Panc1 (cell line): ENCODE measurements at regions not wholly inside any gene's neighbourhood (a gene's known extent, or its start where the extent isn't known, plus 50 kb on each side); places are given as distances from the start of the nearest gene placed in this dataset.

ENCODE experiments used
- ATAC-seq: fragments of 200-7000 bp; cut with Tn5 transposase; 2 replicates; pipeline ENCODE4 v1.9.1; 2020; ENCODE audit warnings: mild to moderate bottlenecking, moderate library complexity
- BruUV-seq: library from RNA; stranded (reverse); fragments of 400-500 nt; replicated peaks from 2 replicates; lab custom pipeline; 2021; lab: Mats Ljungman, UMichigan
- CTCF ChIA-PET: fragments of 300-600 bp; sonication (Branson Sonifier 250); formaldehyde crosslinking; loops from one replicate; lab custom pipeline; 2022; ENCODE audit warnings: antibody characterized with exemption; lab: Charles Lee
- POLR2A ChIA-PET: fragments of 300-600 bp; sonication (Branson Sonifier 250); formaldehyde crosslinking; loops from one replicate; lab custom pipeline; 2022; ENCODE audit warnings: antibody characterized with exemption; lab: Charles Lee
- DNase-seq: peaks from one replicate; pipeline ENCODE4 v3.0.0-alpha.2; 2010; ENCODE audit warnings: low read depth, low spot score
- H3K27ac ChIP-seq: 2 replicates; pipeline ENCODE4 v1.5.1; 2011; ENCODE audit warnings: mild to moderate bottlenecking, low read length, inconsistent platforms
- H3K27me3 ChIP-seq: fragments of 200-500 bp; sonication (Bioruptor generic); 2 replicates; pipeline ENCODE4 v1.6.0; 2014; ENCODE audit warnings: low read length, inconsistent platforms; ENCODE audit not compliant: control insufficient read depth, insufficient read depth
- H3K36me3 ChIP-seq: fragments of 200-500 bp; sonication (Bioruptor generic); 2 replicates; pipeline ENCODE4 v1.5.1; 2014; ENCODE audit warnings: inconsistent platforms, mild to moderate bottlenecking, low read length, moderate library complexity; ENCODE audit not compliant: control insufficient read depth, insufficient read depth
- H3K4me1 ChIP-seq: 2 replicates; pipeline ENCODE4 v1.5.1; 2011; ENCODE audit warnings: inconsistent platforms, mild to moderate bottlenecking, low read length, moderate library complexity; ENCODE audit not compliant: control insufficient read depth, insufficient read depth
- H3K4me3 ChIP-seq, 2 experiments: 2 replicates each; pipeline ENCODE4 v1.5.1; 2011 to 2012; ENCODE audit warnings: low read depth in 2 of 2, low read length in 2 of 2, mild to moderate bottlenecking in 2 of 2, inconsistent platforms in 1 of 2, moderate library complexity in 1 of 2
- H3K9me3 ChIP-seq: fragments of 200-500 bp; sonication (Bioruptor generic); 2 replicates; pipeline ENCODE4 v1.5.1; 2014; ENCODE audit warnings: low read depth, mild to moderate bottlenecking, inconsistent platforms, low read length, moderate library complexity; ENCODE audit not compliant: control insufficient read depth, insufficient read depth
- POLR2AphosphoS5 ChIP-seq: IDR thresholded peaks from 2 replicates; pipeline ENCODE4 v1.6.1; 2012; ENCODE audit warnings: mild to moderate bottlenecking, low read depth, low read length, moderate library complexity
- SIN3A ChIP-seq: IDR thresholded peaks from 2 replicates; pipeline ENCODE4 v1.6.1; 2012; ENCODE audit warnings: low read depth, mild to moderate bottlenecking, low read length, moderate library complexity, borderline replicate concordance; ENCODE audit not compliant: insufficient read depth
- TCF7L2 ChIP-seq: IDR thresholded peaks from 2 replicates; pipeline ENCODE4 v1.6.1; 2011; ENCODE audit warnings: mild to moderate bottlenecking, low read depth, low read length, inconsistent platforms
- in situ Hi-C: cut with HindIII; loops from 2 replicates; pipeline ENCODE4 v1.10.0; 2016; ENCODE audit warnings: low sequenced_read_pairs, low pct_unique_long_range_greater_than_20kb
- intact Hi-C: fragments of 100-400 bp; cut with micrococcal nuclease; formaldehyde crosslinking; loops from one replicate; pipeline ENCODE4 v1.10.0; 2022; ENCODE audit not compliant: unreplicated experiment
- TF ChIP-seq, protein P1 (sequence below), 2 experiments: IDR thresholded peaks; 2 replicates each; pipeline ENCODE4 v1.6.1; 2011 to 2012; ENCODE audit warnings: low read depth in 2 of 2, control low read depth in 1 of 2, low read length in 1 of 2, mild to moderate bottlenecking in 1 of 2, moderate library complexity in 1 of 2; ENCODE audit not compliant: insufficient read depth in 1 of 2
- TF ChIP-seq, protein P2 (sequence below): fragments of 450-650 bp; IDR thresholded peaks from 2 replicates; pipeline ENCODE4 v1.5.1; 2017; ENCODE audit warnings: mild to moderate bottlenecking

DNA sequence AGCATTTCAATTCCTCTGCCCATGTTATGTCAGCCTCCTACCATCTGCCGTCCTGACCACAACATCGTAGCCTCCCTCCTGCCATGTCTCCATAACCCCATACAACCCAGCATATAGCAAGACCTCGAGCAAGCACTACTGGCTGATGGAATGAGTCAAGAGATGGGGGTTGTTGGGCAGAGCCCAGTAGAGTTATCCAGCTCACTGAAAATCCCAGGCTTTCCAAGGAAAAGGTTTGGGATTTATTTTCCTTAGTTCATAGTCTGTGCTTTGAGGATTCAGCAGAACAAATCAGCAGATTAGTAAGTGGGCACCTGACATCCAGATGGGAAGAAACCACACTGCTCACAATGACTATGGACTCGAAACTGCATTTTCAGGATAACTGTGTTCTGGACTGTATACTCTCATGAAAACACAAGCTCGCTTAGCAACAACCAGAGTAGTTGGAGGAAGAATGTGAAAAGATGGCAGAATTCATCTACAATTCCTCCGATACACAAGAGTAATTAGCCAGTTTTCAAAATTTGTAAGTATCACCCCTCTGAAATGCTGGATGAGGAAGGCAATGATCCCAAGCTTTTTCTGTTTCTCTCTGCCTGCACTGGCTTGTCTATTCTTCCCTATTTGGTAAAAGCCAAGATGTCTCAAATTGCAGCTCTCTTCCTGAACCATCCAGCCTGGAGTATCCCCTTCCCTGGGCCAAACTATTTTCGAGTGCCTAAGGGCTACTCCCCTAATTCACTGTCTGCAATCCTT lies 186.2 kb upstream of the TBL1X start:
- H3K4me3 ChIP-seq, result no peak overlapping the region
- no peaks in the 10 kb centered on the region for H3K9me3 ChIP-seq
- TF ChIP-seq, protein P1, sequence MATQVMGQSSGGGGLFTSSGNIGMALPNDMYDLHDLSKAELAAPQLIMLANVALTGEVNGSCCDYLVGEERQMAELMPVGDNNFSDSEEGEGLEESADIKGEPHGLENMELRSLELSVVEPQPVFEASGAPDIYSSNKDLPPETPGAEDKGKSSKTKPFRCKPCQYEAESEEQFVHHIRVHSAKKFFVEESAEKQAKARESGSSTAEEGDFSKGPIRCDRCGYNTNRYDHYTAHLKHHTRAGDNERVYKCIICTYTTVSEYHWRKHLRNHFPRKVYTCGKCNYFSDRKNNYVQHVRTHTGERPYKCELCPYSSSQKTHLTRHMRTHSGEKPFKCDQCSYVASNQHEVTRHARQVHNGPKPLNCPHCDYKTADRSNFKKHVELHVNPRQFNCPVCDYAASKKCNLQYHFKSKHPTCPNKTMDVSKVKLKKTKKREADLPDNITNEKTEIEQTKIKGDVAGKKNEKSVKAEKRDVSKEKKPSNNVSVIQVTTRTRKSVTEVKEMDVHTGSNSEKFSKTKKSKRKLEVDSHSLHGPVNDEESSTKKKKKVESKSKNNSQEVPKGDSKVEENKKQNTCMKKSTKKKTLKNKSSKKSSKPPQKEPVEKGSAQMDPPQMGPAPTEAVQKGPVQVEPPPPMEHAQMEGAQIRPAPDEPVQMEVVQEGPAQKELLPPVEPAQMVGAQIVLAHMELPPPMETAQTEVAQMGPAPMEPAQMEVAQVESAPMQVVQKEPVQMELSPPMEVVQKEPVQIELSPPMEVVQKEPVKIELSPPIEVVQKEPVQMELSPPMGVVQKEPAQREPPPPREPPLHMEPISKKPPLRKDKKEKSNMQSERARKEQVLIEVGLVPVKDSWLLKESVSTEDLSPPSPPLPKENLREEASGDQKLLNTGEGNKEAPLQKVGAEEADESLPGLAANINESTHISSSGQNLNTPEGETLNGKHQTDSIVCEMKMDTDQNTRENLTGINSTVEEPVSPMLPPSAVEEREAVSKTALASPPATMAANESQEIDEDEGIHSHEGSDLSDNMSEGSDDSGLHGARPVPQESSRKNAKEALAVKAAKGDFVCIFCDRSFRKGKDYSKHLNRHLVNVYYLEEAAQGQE (IDR thresholded peaks at IDR 0.05; ENCODE audit: insufficient read depth in 1 of 2, low read depth in 2 of 2, low read length in 1 of 2), result no peak
- TF ChIP-seq SIN3A, result no peak
- TF ChIP-seq POLR2AphosphoS5, result no peak
- TF ChIP-seq TCF7L2, result no peak
- TF ChIP-seq, protein P2, sequence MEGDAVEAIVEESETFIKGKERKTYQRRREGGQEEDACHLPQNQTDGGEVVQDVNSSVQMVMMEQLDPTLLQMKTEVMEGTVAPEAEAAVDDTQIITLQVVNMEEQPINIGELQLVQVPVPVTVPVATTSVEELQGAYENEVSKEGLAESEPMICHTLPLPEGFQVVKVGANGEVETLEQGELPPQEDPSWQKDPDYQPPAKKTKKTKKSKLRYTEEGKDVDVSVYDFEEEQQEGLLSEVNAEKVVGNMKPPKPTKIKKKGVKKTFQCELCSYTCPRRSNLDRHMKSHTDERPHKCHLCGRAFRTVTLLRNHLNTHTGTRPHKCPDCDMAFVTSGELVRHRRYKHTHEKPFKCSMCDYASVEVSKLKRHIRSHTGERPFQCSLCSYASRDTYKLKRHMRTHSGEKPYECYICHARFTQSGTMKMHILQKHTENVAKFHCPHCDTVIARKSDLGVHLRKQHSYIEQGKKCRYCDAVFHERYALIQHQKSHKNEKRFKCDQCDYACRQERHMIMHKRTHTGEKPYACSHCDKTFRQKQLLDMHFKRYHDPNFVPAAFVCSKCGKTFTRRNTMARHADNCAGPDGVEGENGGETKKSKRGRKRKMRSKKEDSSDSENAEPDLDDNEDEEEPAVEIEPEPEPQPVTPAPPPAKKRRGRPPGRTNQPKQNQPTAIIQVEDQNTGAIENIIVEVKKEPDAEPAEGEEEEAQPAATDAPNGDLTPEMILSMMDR, result no peak
- H3K4me1 ChIP-seq, result no peaks in the 10 kb centered on the region
- DNase-seq, result no peak
- no peak for ATAC-seq
- CTCF ChIA-PET, result no interaction called here
- BruUV-seq, result no TSS peak
- no peak overlapping the region for H3K27ac ChIP-seq
- no peaks in the 10 kb centered on the region for H3K36me3 ChIP-seq
- no peaks in the 10 kb centered on the region for H3K27me3 ChIP-seq
- POLR2A ChIA-PET, result no interaction called here
- intact Hi-C loops (no loop called here), in situ Hi-C loops (no loop called here)

DNA sequence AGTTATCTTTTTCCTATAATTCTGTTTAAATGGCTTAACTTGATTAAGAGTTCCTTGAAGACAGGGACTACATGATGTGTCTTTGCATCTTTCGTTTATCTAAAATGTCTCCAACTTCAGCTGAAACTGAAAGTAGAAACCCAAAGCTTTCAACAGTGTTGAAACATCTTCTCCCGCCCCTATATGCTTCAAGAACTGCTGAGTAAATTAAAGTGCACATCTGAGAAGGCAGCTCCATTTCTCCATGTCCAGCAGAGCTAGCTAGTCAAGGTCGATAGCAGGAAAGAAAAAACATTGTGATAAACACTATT lies 185.7 kb upstream of the TBL1X start:
- no peaks in the 10 kb centered on the region for H3K4me1 ChIP-seq
- H3K27ac ChIP-seq, result no peak overlapping the region
- in situ Hi-C loops (no loop called here), intact Hi-C loops (no loop called here)
- no peak for ATAC-seq
- TF ChIP-seq SIN3A, result no peak
- TF ChIP-seq, protein P2, result no peak
- no peak for TF ChIP-seq POLR2AphosphoS5
- TF ChIP-seq, protein P1 (IDR thresholded peaks at IDR 0.05; ENCODE audit: insufficient read depth in 1 of 2, low read depth in 2 of 2, low read length in 1 of 2), result no peak
- TF ChIP-seq TCF7L2, result no peak
- H3K36me3 ChIP-seq, result no peaks in the 10 kb centered on the region
- POLR2A ChIA-PET, result no interaction called here
- no TSS peak for BruUV-seq
- H3K27me3 ChIP-seq, result no peaks in the 10 kb centered on the region
- no peak for DNase-seq
- H3K9me3 ChIP-seq, result no peaks in the 10 kb centered on the region
- H3K4me3 ChIP-seq, result no peak overlapping the region
- CTCF ChIA-PET, result no interaction called here
